ENCODE measurements at regions not wholly inside any gene's neighbourhood (a gene's known extent, or its start where the extent isn't known, plus 50 kb on each side); places are given as distances from the start of the nearest gene placed in this dataset.

GRCh38 chr9:115191667-115192066 lies 73.7 kb upstream of the TNC start:
- TF ChIP-seq CTCF (IDR thresholded peaks at IDR 0.05) (no peak), ELF1 (IDR thresholded peaks at IDR 0.05) (no peak), CHD2 (IDR thresholded peaks at IDR 0.05; ENCODE audit: low read length, partially characterized antibody) (no peak), RAD21 (IDR thresholded peaks at IDR 0.05; ENCODE audit: low read length) (no peak), IRF3 (IDR thresholded peaks at IDR 0.05; ENCODE audit: low read depth, low read length) (no peak), RFX5 (IDR thresholded peaks at IDR 0.05; ENCODE audit: low read length) (no peak), POLR2AphosphoS5 (IDR thresholded peaks at IDR 0.05; ENCODE audit: low read depth, low read length) (no peak), TAF1 (IDR thresholded peaks at IDR 0.05; ENCODE audit: borderline replicate concordance, low read depth, low read length) (no peak), RXRA (IDR thresholded peaks at IDR 0.05; ENCODE audit: borderline replicate concordance, low read depth) (no peak), EP300 (IDR thresholded peaks at IDR 0.05; ENCODE audit: borderline replicate concordance in 1 of 2, low read depth in 1 of 2, low read length in 1 of 2) (no peak), EZH2phosphoT487 (IDR thresholded peaks at IDR 0.05; ENCODE audit: borderline replicate concordance, low read depth) (no peak), USF2 (IDR thresholded peaks at IDR 0.05; ENCODE audit: borderline replicate concordance, low read depth, low read length) (no peak), MAX (IDR thresholded peaks at IDR 0.05; ENCODE audit: low read depth) (no peak), YY1 (IDR thresholded peaks at IDR 0.05; ENCODE audit: low read depth) (no peak)

Data from SK-N-SH (cell line).